AG08395 (cell line): ENCODE measurements at regions not wholly inside any gene's neighbourhood (a gene's known extent, or its start where the extent isn't known, plus 50 kb on each side); places are given as distances from the start of the nearest gene placed in this dataset.
"Not testable (repeated sequence)": the region's sequence is repeated elsewhere in the genome, so short reads cannot be mapped to it uniquely, and the experiment has no call there.

Experiments
- DNase-seq: peaks from one replicate; pipeline ENCODE4 v3.0.0; 2012; ENCODE audit warnings: mixed read lengths, low spot score

DNA sequence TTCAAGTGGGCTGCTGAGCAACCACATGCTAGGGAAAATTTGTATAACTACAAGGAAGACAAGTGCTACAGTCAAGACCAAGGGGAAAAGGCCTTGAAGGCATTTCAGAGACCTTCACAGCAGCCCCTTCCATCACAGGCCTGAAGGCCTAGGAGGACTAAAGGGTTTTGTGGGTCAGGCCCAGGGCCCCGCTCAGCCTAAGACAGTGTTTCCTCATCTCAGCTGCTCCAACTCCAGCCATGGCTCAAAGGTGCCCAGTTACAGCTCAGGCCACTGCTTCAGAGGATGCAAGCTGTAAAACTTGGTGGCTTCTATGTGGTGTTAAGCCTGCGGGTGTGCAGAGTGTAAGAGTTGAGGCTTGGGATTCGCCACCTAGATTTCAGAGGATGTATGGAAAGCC, 260.5 kb downstream of the NXPE2 start:
- no peak for DNase-seq

DNA sequence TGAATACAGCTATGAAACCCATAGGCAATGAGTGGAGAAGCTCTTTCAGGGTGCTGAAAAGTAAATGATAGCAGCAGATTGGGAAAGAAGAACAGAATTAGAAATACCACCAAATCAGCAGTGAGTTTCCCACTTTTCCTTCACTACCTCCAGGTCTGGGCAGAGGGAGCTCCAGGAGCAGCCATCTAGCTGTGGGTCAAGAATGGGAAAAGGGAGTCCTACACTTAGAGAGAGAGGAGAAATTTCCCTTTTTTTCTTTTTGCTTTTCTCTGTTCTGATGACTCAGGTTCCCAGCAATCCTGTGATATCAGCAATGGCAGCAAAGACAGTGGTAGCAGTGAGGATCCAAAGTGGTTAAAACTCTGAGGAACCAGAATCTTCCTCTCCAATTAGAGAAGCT, 263.9 kb downstream of the NXPE2 start:
- DNase-seq, result no peak

- DNase-seq, result no peak
These were observed 271.5 kb downstream of the NXPE2 start for GRCh38 chr11:114949614-114950351.

- no peak for DNase-seq
These were observed 274.7 kb downstream of the NXPE2 start for GRCh38 chr11:114953039-114953438.

DNA sequence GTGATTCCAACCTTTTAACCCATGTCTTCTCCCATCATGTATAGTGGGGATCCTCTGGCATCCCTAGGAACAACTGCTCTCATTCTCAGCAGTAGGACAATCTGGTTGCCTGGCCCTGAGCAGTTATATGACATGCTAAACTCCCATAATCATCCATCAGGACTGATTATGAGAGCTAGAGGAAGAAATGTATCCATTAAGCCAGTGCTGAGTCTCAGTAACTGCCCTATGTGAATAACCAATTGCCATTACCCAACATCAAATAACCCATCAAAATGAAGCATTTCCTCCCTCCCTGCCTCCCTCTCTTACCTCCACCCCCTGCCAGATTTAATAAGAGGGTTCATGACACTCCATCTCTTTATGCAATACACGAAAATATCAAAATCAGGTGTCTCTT, 277.6 kb downstream of the NXPE2 start:
- no peak for DNase-seq

DNA sequence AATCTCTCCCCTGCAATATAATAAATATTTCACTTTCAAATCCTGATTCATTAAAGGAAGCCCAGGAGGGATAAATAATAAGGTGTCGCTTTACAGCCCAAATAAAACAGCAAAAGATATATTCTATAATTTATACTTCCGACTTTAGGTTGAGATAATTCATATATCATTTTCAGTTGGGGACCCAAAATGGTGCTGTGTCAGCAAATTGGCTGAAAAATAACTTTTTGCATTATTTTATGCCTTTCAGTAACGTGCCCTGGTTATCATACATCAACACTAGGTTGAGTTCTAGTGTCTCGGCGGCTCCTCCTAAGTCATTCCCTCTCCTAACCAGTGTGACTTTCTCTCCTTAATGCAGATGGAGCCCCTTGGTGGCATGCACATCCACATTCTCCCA, 278.2 kb downstream of the NXPE2 start:
- DNase-seq, result no peak

- no peak for DNase-seq
These were observed 281.7 kb downstream of the NXPE2 start for GRCh38 chr11:114959953-114960505.

- not testable (repeated sequence) for DNase-seq
These were observed 282.5 kb downstream of the NXPE2 start for GRCh38 chr11:114960819-114961218.

DNA sequence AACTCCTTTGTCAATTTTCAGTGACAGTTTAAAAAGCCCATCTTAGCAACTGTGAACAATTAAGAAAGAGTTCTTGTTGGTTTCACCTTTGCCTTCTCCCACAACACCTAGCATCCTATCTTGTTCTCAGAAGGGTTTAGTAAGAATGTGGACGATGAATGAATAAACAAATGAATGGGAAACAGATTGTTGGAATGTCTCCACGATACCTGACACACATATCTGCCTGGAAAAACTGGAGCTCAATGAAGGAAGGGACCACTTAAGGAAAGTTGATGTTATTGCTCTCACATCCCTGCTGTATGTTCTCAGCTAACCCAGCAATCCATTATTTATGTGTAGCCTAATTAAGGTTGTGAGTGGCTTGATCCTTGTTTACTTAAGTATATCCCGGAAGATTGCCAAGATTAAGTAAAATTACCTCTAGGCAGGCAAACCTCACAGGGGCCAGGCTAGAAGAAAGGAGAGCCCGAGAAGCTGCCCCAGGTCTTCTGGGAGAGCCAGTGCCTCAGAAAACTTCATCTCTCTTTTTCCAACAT, 286.4 kb downstream of the NXPE2 start:
- no peak for DNase-seq

- DNase-seq, result no peak
These were observed 292.8 kb downstream of the NXPE2 start for GRCh38 chr11:114970927-114971645.

DNA sequence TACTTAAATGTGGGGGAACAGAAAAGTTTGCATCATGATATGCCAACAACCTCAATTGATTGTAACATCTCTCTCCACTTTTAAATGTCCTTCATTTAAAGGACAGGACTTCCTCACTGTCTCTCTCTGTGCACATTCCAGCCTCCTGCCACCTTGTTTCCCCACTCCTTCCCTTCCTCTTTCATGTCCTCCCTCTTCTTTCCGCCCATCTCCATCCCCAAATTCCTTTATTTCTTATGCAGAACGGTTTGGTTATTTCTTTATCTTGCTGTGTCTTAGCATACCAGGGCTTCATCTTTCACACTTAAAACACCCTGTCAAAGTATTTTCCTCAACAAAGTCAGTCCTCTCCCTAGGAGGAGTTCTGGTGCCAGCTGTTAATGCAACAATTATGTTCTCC, 293.8 kb downstream of the NXPE2 start:
- DNase-seq, result no peak

GRCh38 chr11:114977651-114978050, 299.3 kb downstream of the NXPE2 start:
- DNase-seq, result no peak

GRCh38 chr11:114982141-114982540, 303.8 kb downstream of the NXPE2 start:
- no peak for DNase-seq

DNA sequence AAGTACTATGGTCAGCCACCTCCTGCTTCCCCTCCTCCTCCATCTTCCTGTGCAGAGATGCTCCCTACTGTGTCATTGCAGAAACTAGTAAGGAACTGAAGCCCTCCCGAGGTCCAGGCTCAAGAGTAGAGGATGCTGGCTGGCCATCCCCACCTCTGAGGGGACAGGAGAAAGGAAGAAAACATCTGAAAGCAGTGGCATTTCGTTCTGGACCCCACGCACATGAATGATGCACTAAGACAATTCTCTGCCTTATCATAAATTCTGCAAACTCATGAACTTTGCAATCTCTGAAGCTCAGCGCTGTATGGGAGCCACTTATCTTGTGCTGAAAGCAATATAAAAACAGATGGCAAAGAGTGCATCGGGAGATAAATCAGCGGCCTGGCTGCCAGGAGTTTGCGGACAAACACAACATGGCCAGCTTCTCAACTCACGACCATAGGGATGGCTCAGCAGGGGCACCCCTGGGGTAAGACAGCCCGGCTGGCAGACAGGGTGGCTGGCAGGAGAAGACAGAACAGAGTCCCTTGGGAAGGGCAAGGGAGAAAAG, 306.4 kb downstream of the NXPE2 start:
- DNase-seq, result no peak

- no peak for DNase-seq
These were observed 308.0 kb downstream of the NXPE2 start for GRCh38 chr11:114986365-114986764.

- no peak for DNase-seq
These were observed 308.9 kb downstream of the NXPE2 start for GRCh38 chr11:114987186-114987760.

DNA sequence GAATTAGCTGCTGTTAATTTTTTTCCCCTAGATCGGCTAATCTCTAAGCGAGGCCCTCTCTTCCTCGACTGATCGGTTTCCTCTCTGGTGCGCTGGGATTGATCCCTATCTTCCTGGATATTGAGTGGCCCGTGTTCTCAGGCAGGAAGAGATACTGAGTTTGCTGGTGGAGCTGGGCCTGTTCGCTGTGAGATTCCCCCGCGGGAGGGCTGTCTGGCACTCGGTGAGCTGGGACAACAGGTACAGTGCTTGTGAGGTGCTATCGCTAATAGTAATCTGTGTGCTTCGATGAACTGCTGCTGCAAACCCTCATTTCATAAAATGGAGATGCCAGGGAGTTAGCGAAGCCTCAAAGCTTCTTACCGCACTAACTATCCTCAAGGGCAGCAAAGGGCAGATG, 310.3 kb downstream of the NXPE2 start:
- no peak for DNase-seq

- DNase-seq, result no peak
These were observed 311.2 kb downstream of the NXPE2 start for GRCh38 chr11:114989536-114989935.

DNA sequence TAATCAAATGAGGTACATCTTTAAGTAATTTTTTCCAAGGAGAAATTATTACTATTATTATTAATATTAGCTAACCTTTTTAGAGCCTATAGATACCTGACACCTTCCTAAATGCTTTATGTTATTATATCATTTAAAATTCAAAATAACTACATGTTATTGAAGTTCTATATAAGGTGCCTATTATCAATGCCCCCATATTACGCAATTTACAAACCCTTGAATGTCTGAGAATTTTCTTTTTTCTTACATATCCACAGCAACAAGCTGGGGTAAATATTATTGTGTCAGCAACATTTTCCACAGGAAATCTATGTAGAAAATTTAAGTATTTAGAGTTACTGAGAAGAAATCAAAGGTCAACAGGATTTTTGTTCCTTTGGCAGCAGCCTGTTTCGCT, 327.3 kb downstream of the NXPE2 start:
- DNase-seq, result no peak

DNA sequence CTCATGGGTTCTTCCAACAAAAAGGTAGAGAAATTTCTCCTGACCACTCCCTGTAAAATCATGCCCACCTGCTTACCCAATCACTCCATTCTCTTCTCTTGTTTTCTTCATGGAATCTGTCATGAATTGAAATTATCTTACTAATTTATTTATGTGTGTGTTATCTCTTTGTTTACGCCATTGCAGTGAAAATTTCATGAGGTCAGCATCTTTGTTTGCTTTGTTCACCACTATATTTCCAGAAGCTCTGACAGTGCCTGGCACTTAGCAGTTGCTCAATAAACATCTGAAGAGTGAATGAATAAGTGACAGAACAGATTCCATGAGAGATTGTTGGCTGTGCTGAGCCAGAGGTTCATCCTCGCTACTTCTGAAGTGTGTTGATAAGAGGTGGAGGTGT, 329.5 kb downstream of the NXPE2 start:
- DNase-seq, result no peak

DNA sequence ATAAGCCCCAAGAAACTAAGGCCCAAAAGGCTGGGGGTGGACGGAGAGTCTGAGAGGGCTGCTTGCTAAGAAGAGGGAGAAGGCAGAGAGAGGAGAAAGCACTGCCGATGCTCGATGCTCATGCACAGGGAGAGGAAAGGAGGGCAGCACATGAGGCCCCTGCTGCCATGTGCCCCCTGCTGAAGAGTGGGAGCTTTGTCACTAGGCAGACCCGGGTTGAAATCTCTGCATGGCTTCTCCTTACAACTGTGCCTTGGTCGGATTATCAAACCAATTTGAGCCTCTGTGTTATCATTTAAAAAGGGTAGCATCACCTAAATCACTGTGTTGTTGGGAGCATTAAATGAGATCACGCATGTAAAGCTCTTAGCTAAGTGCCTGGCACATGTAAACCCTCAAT, 330.5 kb downstream of the NXPE2 start:
- no peak for DNase-seq

- DNase-seq, result no peak
These were observed 339.2 kb downstream of the NXPE2 start for GRCh38 chr11:115017529-115017928.

DNA sequence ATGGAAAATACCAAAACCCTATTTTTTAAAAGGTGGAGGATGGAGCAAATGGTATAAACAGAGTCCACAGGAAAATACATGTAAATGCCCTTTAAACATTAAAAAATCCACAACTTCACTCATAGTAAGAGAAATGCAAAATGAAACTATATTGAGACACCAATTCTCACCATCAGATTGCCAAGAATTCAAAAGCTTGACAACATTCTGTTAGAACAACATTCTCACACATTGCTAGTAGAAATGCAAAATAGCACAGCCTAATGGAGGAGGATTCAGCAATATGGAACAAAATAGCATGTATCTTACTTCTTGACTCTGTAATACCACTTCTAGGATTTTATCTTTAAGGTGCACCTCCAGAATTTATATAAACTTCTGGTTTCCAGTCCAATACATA, 351.8 kb downstream of the NXPE2 start:
- DNase-seq, result no peak
